HG03135 (cell line): ENCODE measurements at regions not wholly inside any gene's neighbourhood (a gene's known extent, or its start where the extent isn't known, plus 50 kb on each side); places are given as distances from the start of the nearest gene placed in this dataset.

ENCODE experiments used
- ATAC-seq: cut with Tn5 transposase; IDR thresholded peaks from one replicate; pipeline ENCODE4 v1.9.1; 2021; ENCODE audit warnings: mild to moderate bottlenecking, moderate library complexity; ENCODE audit not compliant: unreplicated experiment

- ATAC-seq: no peak
Measured at GRCh38 chr9:75607521-75607920, 283.0 kb upstream of the PCSK5 start.

GRCh38 chr9:75609401-75609800 lies 281.1 kb upstream of the PCSK5 start:
- no peak for ATAC-seq

GRCh38 chr9:75610246-75610645 lies 280.2 kb upstream of the PCSK5 start:
- no peak for ATAC-seq

GRCh38 chr9:75612205-75612604 lies 278.3 kb upstream of the PCSK5 start:
- ATAC-seq: no peak

GRCh38 chr9:75612754-75613153 lies 277.7 kb upstream of the PCSK5 start:
- ATAC-seq: no peak

- ATAC-seq: no peak
Measured at GRCh38 chr9:75615284-75615683, 275.2 kb upstream of the PCSK5 start.

GRCh38 chr9:75616052-75616451 lies 274.4 kb upstream of the PCSK5 start:
- ATAC-seq: no peak

- no peak for ATAC-seq
Measured at GRCh38 chr9:75616841-75617566, 273.5 kb upstream of the PCSK5 start.

GRCh38 chr9:75623462-75623861 lies 267.0 kb upstream of the PCSK5 start:
- ATAC-seq: no peak

GRCh38 chr9:75624998-75625397 lies 265.5 kb upstream of the PCSK5 start:
- no peak for ATAC-seq

GRCh38 chr9:75626860-75627259 lies 263.6 kb upstream of the PCSK5 start:
- no peak for ATAC-seq

- ATAC-seq: no peak
Measured at GRCh38 chr9:75628952-75629351, 261.5 kb upstream of the PCSK5 start.

GRCh38 chr9:75633451-75634057 lies 256.9 kb upstream of the PCSK5 start:
- ATAC-seq: no peak

GRCh38 chr9:75636427-75637045 lies 253.9 kb upstream of the PCSK5 start:
- no peak for ATAC-seq

- no peak for ATAC-seq
Measured at GRCh38 chr9:75639971-75640610, 250.4 kb upstream of the PCSK5 start.

GRCh38 chr9:75642522-75642921 lies 248.0 kb upstream of the PCSK5 start:
- ATAC-seq: no peak

GRCh38 chr9:75644649-75645048 lies 245.8 kb upstream of the PCSK5 start:
- ATAC-seq: no peak

- no peak for ATAC-seq
Measured at GRCh38 chr9:75648034-75648433, 242.4 kb upstream of the PCSK5 start.

- ATAC-seq: no peak
Measured at GRCh38 chr9:75649060-75649459, 241.4 kb upstream of the PCSK5 start.

GRCh38 chr9:75651709-75652108 lies 238.8 kb upstream of the PCSK5 start:
- ATAC-seq: no peak

- ATAC-seq: no peak
Measured at GRCh38 chr9:75653335-75653734, 237.1 kb upstream of the PCSK5 start.

- no peak for ATAC-seq
Measured at GRCh38 chr9:75653750-75654149, 236.7 kb upstream of the PCSK5 start.
